Hematopoietic multipotent progenitor cell treated with erythropoietin and hydrocortisone succinate and interleukin-3 and kit ligand, for 6 days (in vitro differentiated cells): ENCODE measurements at regions not wholly inside any gene's neighbourhood (a gene's known extent, or its start where the extent isn't known, plus 50 kb on each side); places are given as distances from the start of the nearest gene placed in this dataset.

Experiments used
- DNase-seq: peaks from one replicate; pipeline ENCODE4 v3.0.0-alpha.2; 2015

GRCh38 chr3:30123224-30123623 lies 483.2 kb upstream of the TGFBR2 start:
- no peak for DNase-seq

- no peak for DNase-seq
Measured at GRCh38 chr3:30123755-30124154, 482.6 kb upstream of the TGFBR2 start.

- no peak for DNase-seq
Measured at GRCh38 chr3:30124435-30125370, 481.7 kb upstream of the TGFBR2 start.

DNA sequence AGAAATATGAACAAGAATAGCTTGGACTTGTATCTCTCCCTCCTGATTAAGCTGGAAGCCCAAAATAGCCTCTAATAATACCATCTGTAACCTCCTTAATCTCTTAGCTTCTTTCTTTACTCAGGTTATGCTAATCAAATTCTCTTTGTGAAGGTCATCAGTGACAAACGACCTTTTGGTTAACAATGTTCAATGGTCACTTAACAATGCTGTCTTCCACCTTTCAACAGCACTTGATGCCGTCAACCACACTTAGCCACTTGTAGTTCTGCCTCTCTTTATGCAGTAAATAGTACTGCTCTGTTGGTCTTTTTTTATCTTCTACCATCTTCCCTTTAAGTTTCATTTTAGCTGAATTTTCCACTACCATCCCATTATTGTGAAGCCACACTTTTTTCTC lies 476.6 kb upstream of the TGFBR2 start:
- no peak for DNase-seq

- DNase-seq, result no peak
Measured at GRCh38 chr3:30130391-30130790, 476.0 kb upstream of the TGFBR2 start.

DNA sequence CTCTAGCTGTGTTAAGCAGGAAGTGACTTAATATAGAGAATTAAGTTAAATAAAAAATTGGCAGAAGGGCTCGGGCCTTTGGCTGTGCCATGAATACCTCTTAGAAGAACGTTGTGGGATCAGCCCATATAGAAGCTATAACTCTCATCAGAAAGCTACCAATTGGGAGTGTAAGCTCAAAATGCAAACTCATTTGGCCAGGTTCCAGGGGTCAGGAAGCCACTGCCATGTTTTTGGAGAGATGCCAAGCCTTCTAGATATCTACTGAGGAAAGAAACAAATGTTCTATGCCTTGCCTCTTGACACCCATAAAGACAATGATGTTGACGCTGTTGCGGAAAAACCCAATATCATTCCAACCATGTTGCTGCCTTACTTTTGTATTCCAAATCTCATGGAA lies 475.2 kb upstream of the TGFBR2 start:
- DNase-seq, result peak; percentile 60

DNA sequence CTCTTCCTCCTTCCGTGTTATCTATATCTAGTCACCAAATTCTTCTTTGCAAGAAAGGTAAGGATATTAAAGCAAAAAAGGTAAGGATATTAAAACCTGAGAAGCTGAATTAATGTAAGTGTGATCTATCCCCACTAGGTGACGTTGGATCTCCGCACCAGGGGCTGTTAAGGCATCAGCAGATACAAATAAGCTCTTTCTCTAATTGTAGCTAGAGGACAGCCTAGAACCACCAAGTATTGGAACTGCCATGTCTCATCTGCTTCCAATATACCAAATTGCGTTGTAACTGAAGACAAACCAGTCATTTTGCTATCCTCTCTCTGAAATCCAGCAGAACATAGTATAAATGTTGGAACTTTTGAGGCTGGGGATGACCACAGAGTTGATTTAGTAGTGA lies 471.2 kb upstream of the TGFBR2 start:
- no peak for DNase-seq

- DNase-seq, result no peak
Measured at GRCh38 chr3:30139283-30139682, 467.1 kb upstream of the TGFBR2 start.

- no peak for DNase-seq
Measured at GRCh38 chr3:30140356-30141075, 465.9 kb upstream of the TGFBR2 start.

DNA sequence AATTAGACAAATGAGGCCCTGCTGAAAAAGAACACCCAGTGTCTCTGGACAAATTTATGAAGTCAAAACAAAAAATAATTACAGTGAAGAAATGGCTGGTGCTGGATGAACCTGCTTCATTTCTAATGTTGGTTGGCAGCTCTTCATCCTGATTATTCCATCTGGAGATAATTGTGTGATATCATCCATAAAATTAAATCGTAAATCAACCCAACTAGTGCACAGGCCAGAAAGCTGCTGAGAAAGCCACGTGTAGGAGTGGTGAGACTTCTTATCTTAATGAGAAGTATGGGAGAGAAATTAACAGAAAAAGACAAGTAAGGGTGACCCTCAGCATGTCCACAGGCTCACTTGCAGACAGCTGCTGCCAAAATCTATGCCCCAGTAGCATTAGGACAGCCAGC lies 465.2 kb upstream of the TGFBR2 start:
- DNase-seq, result no peak

- DNase-seq, result no peak
Measured at GRCh38 chr3:30141927-30142326, 464.5 kb upstream of the TGFBR2 start.

- DNase-seq, result peak; percentile 14
Measured at GRCh38 chr3:30142946-30143345, 463.5 kb upstream of the TGFBR2 start.

DNA sequence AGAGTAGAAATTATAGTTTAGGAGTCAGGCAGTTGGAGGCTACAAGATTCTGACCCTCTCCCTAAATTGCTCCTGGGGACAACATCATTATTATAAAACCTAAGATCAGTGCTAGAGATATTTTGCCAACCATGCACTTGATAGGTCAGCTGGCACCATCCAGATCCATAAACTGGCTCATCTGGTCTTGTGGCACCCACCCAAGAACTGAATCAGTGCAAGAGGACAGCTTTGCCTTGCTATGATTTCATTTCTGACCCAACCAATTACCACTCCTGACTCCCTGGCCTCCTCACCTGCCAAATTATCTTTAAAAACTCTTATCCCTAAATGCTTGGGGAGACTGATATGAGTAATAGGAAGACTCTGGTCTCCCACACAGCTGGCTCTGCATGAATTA lies 461.1 kb upstream of the TGFBR2 start:
- no peak for DNase-seq

DNA sequence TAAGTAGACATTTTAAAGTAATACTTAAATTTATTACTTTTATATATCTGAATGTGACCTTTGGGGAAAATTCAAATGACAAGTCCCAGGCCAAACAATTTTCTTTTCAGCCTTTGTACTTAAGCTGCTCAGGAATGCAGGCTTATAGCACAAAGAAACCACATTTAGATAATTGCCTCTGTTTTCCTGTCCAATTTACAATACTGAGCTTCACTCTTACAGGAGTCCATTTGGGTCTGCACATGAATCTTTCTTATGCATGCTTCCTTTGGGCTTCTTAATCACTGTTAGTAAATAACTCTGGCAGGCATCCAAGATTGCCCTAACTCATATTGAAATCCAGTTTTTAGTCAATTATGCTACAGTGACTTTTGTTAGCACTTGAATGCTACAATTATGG lies 459.4 kb upstream of the TGFBR2 start:
- DNase-seq, result no peak

GRCh38 chr3:30154853-30155252 lies 451.5 kb upstream of the TGFBR2 start:
- DNase-seq, result no peak

GRCh38 chr3:30155755-30156154 lies 450.6 kb upstream of the TGFBR2 start:
- DNase-seq, result no peak

DNA sequence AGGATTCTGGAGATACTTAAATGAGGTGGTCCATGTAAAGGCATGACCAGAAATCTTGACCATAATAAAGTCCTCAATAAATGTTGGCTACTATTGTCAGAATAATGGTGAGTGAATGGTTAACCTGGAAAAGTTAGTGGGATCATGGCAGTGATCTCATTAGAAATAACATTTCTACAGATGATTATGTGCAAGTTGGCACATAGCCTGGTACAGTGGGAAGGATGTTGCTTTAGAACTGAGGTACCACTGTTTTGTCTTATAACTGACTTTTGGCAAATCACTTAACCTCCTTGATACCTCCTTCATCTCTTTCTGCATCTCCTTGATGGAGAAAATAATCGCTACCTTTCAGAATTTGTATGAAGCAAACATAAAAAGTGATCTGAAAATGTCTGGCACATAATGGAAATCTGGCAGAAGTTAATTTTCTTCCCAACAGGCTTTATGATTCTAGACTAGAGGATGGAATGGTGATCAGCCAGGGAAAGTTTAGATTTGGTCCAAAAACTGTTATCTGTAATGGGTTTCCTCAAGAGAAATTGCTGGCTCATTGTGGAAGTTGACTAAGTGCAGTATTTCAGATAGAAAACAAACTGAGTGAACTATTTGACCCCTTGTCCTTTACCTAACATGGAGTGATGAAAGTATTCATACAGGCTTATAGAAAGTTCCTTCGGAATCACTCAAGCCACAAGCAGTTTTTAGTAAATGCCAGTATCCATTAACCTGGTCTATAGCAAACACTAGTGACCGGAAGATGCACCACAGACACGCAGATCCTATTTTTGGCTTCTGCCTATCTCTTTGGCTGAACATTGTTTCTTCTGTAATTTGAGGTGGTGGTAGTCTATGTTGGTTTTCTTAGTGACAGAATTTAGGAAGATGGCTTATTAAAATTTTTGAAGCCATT lies 449.6 kb upstream of the TGFBR2 start:
- DNase-seq, result no peak

- peak; percentile 5 for DNase-seq
Measured at GRCh38 chr3:30161375-30161774, 445.0 kb upstream of the TGFBR2 start.

DNA sequence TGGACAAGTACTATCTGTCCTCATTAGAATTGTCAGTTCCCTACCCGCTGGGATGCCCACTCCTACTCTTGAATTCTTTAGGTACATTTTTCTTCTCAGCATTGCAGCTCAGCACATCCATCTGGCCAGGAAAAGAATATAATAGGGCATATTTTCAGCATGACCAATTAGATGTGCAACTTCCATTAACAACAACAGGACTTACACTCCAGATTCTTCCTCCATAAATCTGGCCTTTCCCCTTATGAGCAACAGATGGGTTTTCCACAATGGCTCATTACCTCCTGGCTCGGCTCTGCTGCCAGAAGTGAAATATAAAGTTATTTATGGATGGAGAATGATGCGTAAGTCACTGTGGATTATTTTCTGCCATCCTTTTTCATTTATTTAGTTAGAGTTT lies 443.8 kb upstream of the TGFBR2 start:
- DNase-seq, result no peak

DNA sequence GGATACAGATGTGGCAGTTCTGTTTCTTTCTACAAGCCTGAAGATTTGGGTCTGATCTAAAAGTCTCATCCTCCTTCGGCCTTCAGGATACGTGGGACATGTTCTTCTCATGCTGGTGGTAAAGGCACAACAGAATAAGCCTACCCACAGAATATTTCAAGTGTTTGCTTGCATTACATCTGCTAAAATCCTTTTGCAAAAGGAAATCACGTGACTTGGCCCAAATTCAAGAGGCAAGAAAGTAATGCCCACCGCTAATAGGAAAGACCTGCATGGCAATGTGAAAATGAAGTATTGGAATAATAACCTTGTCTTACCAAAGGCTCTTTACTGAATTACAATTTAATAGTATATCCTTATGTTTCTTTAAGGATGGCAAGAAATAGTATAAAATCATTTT lies 439.9 kb upstream of the TGFBR2 start:
- no peak for DNase-seq

GRCh38 chr3:30167541-30168011 lies 438.8 kb upstream of the TGFBR2 start:
- DNase-seq, result no peak

GRCh38 chr3:30169487-30169886 lies 436.9 kb upstream of the TGFBR2 start:
- peak; percentile 4 for DNase-seq
